ENCODE measurements at regions not wholly inside any gene's neighbourhood (a gene's known extent, or its start where the extent isn't known, plus 50 kb on each side); places are given as distances from the start of the nearest gene placed in this dataset.

DNA sequence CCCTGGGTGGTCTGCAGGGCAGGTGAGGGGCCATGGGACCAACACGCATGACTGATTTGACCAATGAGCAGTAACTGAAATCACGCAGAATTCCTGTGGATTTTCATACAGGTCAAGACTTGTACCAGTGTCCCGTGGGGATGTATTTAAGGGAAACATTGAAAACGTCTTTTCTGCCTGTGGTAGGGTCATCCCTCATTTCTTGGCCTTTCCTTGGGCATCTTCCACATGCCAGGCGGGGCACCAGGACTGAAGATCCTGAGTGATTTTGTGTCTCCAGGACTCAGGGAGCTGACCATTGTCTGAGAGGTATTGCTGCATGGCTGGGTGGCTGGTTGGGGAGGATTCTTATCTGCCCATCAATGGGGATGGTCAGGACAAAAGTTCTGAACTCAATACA, 289.0 kb downstream of the GLRX3 start:
- Histone ChIP-seq H3K9ac (ENCODE audit: low read length) (no peak overlapping the region), H3K9me3 (ENCODE audit: control insufficient read depth, low read length) (no peaks in the 10 kb centered on the region), H3K4me1 (ENCODE audit: control insufficient read depth, insufficient read depth, low read length) (no peaks in the 10 kb centered on the region), H3K36me3 (ENCODE audit: control insufficient read depth, insufficient read depth, low read length, severe bottlenecking) (no peaks in the 10 kb centered on the region), H3K4me3 (ENCODE audit: low read length) (no peak overlapping the region), H3K27me3 (replicated peaks; ENCODE audit: control insufficient read depth, insufficient read depth, low read length) (no peaks in the 10 kb centered on the region)
- no peak for DNase-seq (ENCODE audit: low read depth)

DNA sequence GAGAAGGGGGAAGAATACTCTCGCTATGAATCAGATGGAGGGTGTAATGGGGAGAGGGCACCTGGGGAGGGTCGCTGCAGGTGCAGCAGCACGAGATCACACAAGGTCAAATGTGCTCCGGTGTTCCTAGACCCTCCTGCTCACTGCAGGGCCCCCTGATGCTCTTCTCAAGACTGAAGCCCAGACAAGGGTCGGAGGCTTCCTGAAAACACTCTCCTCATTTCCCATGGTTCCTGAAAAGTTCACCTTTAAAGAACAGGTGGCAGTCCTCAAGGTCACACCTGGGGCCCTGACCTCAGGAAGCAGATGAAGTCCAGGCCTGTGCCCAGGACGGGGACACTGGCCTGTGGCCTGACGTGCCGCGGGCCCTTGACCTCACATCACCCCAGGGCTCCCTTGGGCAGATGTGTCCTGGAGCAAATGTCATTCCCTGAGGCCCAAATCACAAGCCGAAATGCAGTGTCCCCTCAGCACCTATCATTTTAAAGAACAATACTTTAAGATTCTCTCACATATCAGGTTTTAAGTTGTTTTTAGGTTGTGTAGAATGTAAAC, 289.8 kb downstream of the GLRX3 start:
- no peak overlapping the region for H3K4me3 ChIP-seq (ENCODE audit: low read length)

DNA sequence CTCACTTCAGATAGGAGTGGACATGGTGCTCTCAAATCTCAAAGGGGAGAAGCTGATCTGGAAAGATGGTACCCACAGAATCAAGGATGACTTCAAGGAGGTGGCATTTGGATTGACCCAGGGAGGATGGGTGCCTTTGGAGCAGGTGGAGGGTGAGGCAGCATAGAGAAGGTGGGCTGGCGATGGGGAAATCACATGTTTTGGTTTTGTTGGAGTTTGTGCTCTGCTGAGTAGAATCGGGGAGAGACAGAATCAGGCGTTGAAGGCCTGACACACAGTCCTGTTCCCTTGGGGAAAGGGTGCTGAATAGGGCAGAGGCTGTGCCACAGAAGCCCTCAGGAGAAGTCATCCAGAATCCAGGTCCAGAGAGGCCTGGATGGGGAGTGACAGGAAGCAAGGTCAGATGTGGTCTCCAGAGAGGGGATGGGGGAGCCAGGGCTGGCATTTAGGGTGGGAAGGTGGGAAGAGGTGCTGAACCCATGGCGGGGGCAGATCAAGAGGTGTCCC, 291.1 kb downstream of the GLRX3 start:
- Histone ChIP-seq H3K27me3 (replicated peaks; ENCODE audit: control insufficient read depth, insufficient read depth, low read length) (no peaks in the 10 kb centered on the region), H3K9me3 (ENCODE audit: control insufficient read depth, low read length) (no peaks in the 10 kb centered on the region)
- DNase-seq (ENCODE audit: low read depth): no peak

More for the DNA sequence above, 289.8 kb downstream of the GLRX3 start:
- no peaks in the 10 kb centered on the region for H3K36me3 ChIP-seq (ENCODE audit: control insufficient read depth, insufficient read depth, low read length, severe bottlenecking)
- H3K27me3 ChIP-seq (replicated peaks; ENCODE audit: control insufficient read depth, insufficient read depth, low read length): no peaks in the 10 kb centered on the region
- H3K4me1 ChIP-seq (ENCODE audit: control insufficient read depth, insufficient read depth, low read length): no peaks in the 10 kb centered on the region
- no peak for DNase-seq (ENCODE audit: low read depth)
- H3K9me3 ChIP-seq (ENCODE audit: control insufficient read depth, low read length): no peaks in the 10 kb centered on the region
- no peak overlapping the region for H3K9ac ChIP-seq (ENCODE audit: low read length)

DNA sequence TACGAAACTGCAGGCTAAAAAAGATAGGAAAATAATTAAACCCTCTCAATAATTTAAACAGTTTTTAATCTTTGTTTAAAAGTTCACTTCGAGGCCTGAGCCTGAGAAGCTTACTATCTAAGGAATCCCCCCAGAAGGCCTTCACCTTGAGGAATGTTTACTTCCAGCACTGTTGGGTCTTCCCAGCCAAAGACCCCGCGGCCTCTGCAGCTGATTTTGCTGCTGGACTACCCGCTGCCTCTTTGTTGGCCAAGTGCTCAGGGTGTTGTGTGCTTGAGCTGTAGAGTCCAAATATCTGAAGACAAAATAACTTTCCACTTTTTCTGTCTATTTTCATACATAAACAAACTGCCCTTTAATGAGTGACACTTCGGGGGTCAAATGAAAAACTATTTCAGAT, 292.7 kb downstream of the GLRX3 start:
- Histone ChIP-seq H3K9me3 (ENCODE audit: control insufficient read depth, low read length) (no peaks in the 10 kb centered on the region), H3K27me3 (replicated peaks; ENCODE audit: control insufficient read depth, insufficient read depth, low read length) (no peaks in the 10 kb centered on the region), H3K36me3 (ENCODE audit: control insufficient read depth, insufficient read depth, low read length, severe bottlenecking) (no peaks in the 10 kb centered on the region), H3K9ac (ENCODE audit: low read length) (no peak overlapping the region), H3K4me1 (ENCODE audit: control insufficient read depth, insufficient read depth, low read length) (no peaks in the 10 kb centered on the region), H3K4me3 (ENCODE audit: low read length) (no peak overlapping the region)
- DNase-seq (ENCODE audit: low read depth): no peak

More for the DNA sequence above, 291.1 kb downstream of the GLRX3 start:
- H3K36me3 ChIP-seq (ENCODE audit: control insufficient read depth, insufficient read depth, low read length, severe bottlenecking): no peaks in the 10 kb centered on the region
- no peak overlapping the region for H3K9ac ChIP-seq (ENCODE audit: low read length)
- no peak overlapping the region for H3K4me3 ChIP-seq (ENCODE audit: low read length)
- no peaks in the 10 kb centered on the region for H3K4me1 ChIP-seq (ENCODE audit: control insufficient read depth, insufficient read depth, low read length)

DNA sequence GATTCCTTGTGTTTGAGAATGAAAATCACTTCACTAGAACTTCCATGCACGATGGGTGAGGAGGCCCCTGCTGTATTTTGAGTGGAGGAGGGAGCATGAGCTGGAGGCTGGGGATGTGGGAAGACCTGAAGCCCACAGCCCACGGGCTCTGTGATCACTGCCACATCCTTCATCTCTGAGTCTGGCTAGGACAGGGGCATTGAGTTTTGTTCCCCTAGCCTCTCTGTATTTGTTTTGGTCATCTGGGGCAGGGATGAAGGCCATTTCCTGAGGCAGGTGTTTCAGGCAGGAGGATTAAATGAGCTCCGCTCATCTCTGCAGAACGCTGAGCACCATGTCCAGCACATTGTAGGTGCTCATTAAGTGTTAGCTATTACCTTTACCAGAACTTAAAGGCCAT, 293.6 kb downstream of the GLRX3 start:
- Histone ChIP-seq H3K4me1 (ENCODE audit: control insufficient read depth, insufficient read depth, low read length) (no peaks in the 10 kb centered on the region), H3K9ac (ENCODE audit: low read length) (no peak overlapping the region), H3K36me3 (ENCODE audit: control insufficient read depth, insufficient read depth, low read length, severe bottlenecking) (no peaks in the 10 kb centered on the region), H3K27me3 (replicated peaks; ENCODE audit: control insufficient read depth, insufficient read depth, low read length) (no peaks in the 10 kb centered on the region), H3K4me3 (ENCODE audit: low read length) (no peak overlapping the region), H3K9me3 (ENCODE audit: control insufficient read depth, low read length) (no peaks in the 10 kb centered on the region)
- DNase-seq (ENCODE audit: low read depth): no peak

DNA sequence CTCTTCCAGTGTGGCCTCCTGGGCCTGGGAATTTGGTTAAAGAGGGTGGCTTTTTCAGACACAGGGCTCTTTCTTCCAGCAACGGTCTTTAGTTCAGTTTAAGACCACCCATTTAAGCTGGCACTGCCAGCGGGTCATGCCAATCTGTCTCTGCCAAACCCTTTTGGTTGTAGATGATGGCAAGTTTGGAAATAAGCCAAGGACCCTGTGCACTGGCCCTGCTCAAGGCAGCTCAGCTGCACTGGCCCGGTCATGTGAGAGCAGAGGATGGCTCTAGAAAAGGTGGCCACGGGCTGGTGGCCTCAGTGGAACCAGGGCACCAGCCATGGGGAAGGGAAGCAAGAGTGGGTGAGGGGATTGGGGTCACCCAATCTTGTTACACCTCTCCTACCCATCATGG, 294.1 kb downstream of the GLRX3 start:
- Histone ChIP-seq H3K27me3 (replicated peaks; ENCODE audit: control insufficient read depth, insufficient read depth, low read length) (no peaks in the 10 kb centered on the region), H3K9ac (ENCODE audit: low read length) (no peak overlapping the region), H3K9me3 (ENCODE audit: control insufficient read depth, low read length) (no peaks in the 10 kb centered on the region), H3K4me3 (ENCODE audit: low read length) (no peak overlapping the region), H3K36me3 (ENCODE audit: control insufficient read depth, insufficient read depth, low read length, severe bottlenecking) (no peaks in the 10 kb centered on the region), H3K4me1 (ENCODE audit: control insufficient read depth, insufficient read depth, low read length) (no peaks in the 10 kb centered on the region)
- no peak for DNase-seq (ENCODE audit: low read depth)

DNA sequence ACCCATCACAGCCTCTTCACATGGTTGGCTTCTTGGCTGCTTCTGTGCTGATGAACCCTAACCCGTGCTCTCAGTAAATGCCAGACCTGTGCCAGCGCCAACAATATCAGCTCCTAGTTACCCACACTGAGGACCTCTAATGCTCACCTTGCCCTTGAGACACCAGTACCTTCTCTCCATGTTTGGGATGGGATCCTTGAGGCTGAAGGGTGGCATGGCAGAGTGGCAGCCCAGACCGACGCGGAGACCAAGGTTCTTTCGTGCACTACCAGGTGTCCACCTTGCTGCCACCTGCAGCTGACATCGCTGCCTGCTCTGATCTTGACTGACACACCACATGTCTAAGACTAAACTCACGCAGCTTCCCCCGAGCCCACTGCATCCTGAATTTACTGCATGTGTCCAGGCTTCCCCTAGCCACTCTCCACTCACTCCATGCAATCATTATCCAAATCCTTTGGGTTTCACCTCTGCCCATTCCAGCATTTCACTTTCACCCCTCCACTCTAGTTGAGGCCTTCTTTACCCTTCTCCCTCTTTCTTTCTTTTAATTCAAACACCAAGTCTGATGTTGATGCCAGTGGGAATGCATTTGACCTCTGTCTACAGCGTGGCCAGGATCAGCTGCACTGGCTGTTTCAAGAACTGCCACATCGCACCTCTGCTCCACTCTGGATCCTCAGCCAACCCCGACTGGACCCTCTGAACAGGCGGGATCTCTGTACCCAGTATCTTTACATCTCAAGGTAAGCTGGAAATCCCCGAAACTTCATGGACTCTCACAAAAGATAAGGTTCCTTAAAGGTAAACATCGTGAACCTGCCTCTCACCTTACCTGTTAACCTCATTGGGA, 294.9 kb downstream of the GLRX3 start:
- H3K36me3 ChIP-seq (ENCODE audit: control insufficient read depth, insufficient read depth, low read length, severe bottlenecking): no peaks in the 10 kb centered on the region
- no peak for DNase-seq (ENCODE audit: low read depth)

DNA sequence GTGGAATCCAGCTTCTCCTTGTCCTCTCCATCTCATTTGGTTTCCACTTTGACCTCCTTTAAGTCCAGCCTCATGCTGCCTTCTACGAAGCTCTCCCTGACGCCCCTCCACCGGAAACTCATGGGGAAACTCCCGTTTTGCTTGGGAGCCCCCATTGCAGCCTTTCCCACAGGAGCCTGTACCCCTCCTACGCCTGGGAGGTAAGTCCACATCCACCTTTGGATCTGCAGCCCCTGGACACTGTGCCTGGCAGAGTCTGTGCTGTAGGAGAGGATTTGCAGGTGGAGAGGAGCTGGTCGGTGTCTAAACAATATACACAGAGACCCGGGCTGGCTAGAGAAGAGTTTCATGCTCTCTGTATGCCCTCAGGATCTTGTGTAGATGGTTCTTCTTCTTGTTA, 296.1 kb downstream of the GLRX3 start:
- Histone ChIP-seq H3K9ac (ENCODE audit: low read length) (no peak overlapping the region), H3K36me3 (ENCODE audit: control insufficient read depth, insufficient read depth, low read length, severe bottlenecking) (no peaks in the 10 kb centered on the region), H3K4me3 (ENCODE audit: low read length) (no peak overlapping the region), H3K9me3 (ENCODE audit: control insufficient read depth, low read length) (no peaks in the 10 kb centered on the region), H3K27me3 (replicated peaks; ENCODE audit: control insufficient read depth, insufficient read depth, low read length) (no peaks in the 10 kb centered on the region), H3K4me1 (ENCODE audit: control insufficient read depth, insufficient read depth, low read length) (no peaks in the 10 kb centered on the region)
- no peak for DNase-seq (ENCODE audit: low read depth)

More for the DNA sequence above, 294.9 kb downstream of the GLRX3 start:
- H3K4me3 ChIP-seq (ENCODE audit: low read length): no peak overlapping the region
- H3K4me1 ChIP-seq (ENCODE audit: control insufficient read depth, insufficient read depth, low read length): no peaks in the 10 kb centered on the region
- no peaks in the 10 kb centered on the region for H3K9me3 ChIP-seq (ENCODE audit: control insufficient read depth, low read length)
- H3K9ac ChIP-seq (ENCODE audit: low read length): no peak overlapping the region
- H3K27me3 ChIP-seq (replicated peaks; ENCODE audit: control insufficient read depth, insufficient read depth, low read length): no peaks in the 10 kb centered on the region

DNA sequence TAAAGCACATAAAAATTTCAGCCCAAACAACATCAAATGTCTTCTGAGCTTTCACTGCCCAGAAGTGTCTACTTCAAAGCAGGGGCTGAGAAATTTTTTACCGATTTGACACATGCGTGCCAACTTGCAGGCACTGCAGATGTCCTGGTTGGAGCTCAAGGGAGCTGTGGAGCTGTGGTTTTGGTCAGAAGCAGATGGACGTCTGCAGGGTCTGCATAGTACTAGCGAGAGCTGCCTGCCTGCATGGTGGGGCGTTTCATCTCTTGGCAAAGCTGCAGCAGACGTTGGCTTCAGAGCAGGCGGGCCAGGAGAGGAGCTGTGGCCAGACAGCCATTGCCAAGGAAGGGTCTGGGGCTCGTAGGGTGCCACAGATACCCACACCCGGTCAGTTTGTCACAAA, 296.7 kb downstream of the GLRX3 start:
- H3K36me3 ChIP-seq (ENCODE audit: control insufficient read depth, insufficient read depth, low read length, severe bottlenecking): no peaks in the 10 kb centered on the region
- no peaks in the 10 kb centered on the region for H3K27me3 ChIP-seq (replicated peaks; ENCODE audit: control insufficient read depth, insufficient read depth, low read length)
- H3K9ac ChIP-seq (ENCODE audit: low read length): no peak overlapping the region
- H3K4me1 ChIP-seq (ENCODE audit: control insufficient read depth, insufficient read depth, low read length): no peaks in the 10 kb centered on the region
- H3K4me3 ChIP-seq (ENCODE audit: low read length): no peak overlapping the region
- no peak for DNase-seq (ENCODE audit: low read depth)
- no peaks in the 10 kb centered on the region for H3K9me3 ChIP-seq (ENCODE audit: control insufficient read depth, low read length)

DNA sequence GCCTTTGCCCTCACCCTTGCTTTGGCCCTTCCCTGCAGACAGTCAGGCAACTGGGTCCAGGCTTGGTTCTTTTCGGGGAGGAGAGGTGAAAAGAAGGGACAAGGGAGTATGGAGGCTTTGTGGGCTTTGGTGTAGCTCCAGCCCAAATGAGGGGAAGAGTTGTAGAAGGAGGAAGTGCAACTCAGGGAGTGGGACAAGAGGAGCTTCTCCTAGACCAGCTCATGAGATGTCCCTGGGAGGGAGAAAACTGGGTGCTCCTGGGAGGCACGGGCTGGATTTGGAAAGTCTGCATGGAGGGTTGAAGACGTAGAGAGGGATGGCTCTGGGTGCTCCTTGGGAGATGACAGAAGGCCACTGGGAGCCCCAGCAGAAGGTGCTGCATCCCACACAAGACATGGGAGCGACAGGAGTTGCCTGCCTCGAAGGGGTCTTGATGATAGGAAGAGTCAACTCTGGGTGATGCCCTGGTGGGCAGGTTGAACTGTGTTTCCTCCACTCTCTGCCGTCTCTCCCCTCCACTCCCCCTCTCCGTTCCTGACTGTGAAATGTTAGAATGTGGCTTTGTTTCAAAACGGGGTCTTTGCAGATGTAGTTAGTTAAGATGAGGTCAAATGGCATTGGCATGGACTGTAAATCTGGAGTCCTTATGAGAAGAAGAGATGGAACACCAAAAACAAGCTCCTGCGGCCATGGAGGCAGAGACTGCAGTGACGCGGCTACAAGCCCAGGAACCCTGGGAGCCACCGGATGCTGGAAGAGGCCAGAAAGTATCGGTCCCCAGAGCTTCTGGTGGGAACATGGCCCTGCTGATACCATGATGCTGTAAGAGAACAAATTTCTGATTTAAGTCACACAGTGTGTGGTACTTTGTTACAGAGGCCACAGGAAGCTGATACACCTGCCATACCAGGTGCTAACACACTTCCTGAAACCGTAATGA, 298.5 kb downstream of the GLRX3 start:
- no peak overlapping the region for H3K4me3 ChIP-seq (ENCODE audit: low read length)
- H3K36me3 ChIP-seq (ENCODE audit: control insufficient read depth, insufficient read depth, low read length, severe bottlenecking): no peaks in the 10 kb centered on the region
- H3K27me3 ChIP-seq (replicated peaks; ENCODE audit: control insufficient read depth, insufficient read depth, low read length): no peaks in the 10 kb centered on the region
- H3K9me3 ChIP-seq (ENCODE audit: control insufficient read depth, low read length): no peaks in the 10 kb centered on the region
- H3K9ac ChIP-seq (ENCODE audit: low read length): no peak overlapping the region
- H3K4me1 ChIP-seq (ENCODE audit: control insufficient read depth, insufficient read depth, low read length): no peaks in the 10 kb centered on the region
- DNase-seq (ENCODE audit: low read depth): no peak

DNA sequence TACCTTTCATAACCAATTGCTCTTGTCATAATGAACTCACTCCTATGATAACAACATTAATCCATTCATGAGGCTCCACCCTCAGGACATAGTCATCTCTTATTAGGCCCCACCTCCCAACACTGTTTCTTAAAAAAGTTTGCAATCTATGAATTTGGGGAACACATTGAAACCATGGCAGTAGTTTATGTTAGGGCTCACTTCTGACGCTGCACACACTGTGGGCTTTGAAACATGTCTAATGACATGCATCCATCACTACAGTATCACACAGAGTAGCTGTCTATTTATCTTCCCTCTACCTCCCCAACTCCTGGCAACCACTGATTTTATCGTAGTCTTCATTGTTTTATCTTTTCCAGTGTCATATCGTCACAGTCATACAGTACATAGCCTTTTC, 299.8 kb downstream of the GLRX3 start:
- Histone ChIP-seq H3K4me1 (ENCODE audit: control insufficient read depth, insufficient read depth, low read length) (no peaks in the 10 kb centered on the region), H3K4me3 (ENCODE audit: low read length) (no peak overlapping the region), H3K9me3 (ENCODE audit: control insufficient read depth, low read length) (no peaks in the 10 kb centered on the region), H3K9ac (ENCODE audit: low read length) (no peak overlapping the region), H3K36me3 (ENCODE audit: control insufficient read depth, insufficient read depth, low read length, severe bottlenecking) (no peaks in the 10 kb centered on the region), H3K27me3 (replicated peaks; ENCODE audit: control insufficient read depth, insufficient read depth, low read length) (no peaks in the 10 kb centered on the region)
- no peak for DNase-seq (ENCODE audit: low read depth)
